Gastroesophageal sphincter (tissue), 4 donors: ENCODE measurements at regions not wholly inside any gene's neighbourhood (a gene's known extent, or its start where the extent isn't known, plus 50 kb on each side); places are given as distances from the start of the nearest gene placed in this dataset.

Source experiments
- ATAC-seq: fragments of 150-250 bp; one replicate; pipeline ENCODE4 v1.9.1; 2016; ENCODE audit warnings: mild to moderate bottlenecking, moderate library complexity
- H3K27ac ChIP-seq, 4 donors: fragments of 200-600 bp; sonication (generic) in 3 of 4; 1 replicate in 3 of 4; 2 replicates in 1 of 4; pipeline ENCODE4 v1.5.1; 2016 to 2019
- H3K27me3 ChIP-seq: fragments of 200-600 bp; sonication (generic); one replicate; pipeline ENCODE4 v1.5.1; 2019
- H3K36me3 ChIP-seq, 2 donors: fragments of 200-600 bp; sonication (generic); one replicate each; pipeline ENCODE4 v1.5.1; 2019; ENCODE audit warnings: control low read depth in 1 of 2
- H3K4me1 ChIP-seq, 3 donors: fragments of 200-600 bp; sonication (generic); 1 replicate in 2 of 3; 2 replicates in 1 of 3; pipeline ENCODE4 v1.5.1; 2016 to 2019; ENCODE audit warnings: control low read depth in 2 of 3
- H3K4me3 ChIP-seq, 2 donors: fragments of 200-600 bp; sonication (generic); one replicate each; pipeline ENCODE4 v1.5.1; 2019; ENCODE audit warnings: mild to moderate bottlenecking in 1 of 2, moderate library complexity in 1 of 2
- H3K9me3 ChIP-seq, 3 donors: fragments of 200-600 bp; sonication (generic); one replicate each; pipeline ENCODE4 v1.5.1; 2017 to 2019; ENCODE audit warnings: control low read depth in 2 of 3
- CTCF ChIP-seq, 4 experiments: fragments of 200-600 bp in 2 of 4; fragments of 450-650 bp in 2 of 4; sonication (generic) in 1 of 4; IDR thresholded peaks; one replicate each; pipeline ENCODE4 v1.5.1; 2017 to 2019; ENCODE audit warnings: antibody characterized with exemption in 4 of 4, mild to moderate bottlenecking in 2 of 4, moderate library complexity in 2 of 4
- EP300 ChIP-seq: sonication (generic); formaldehyde crosslinking; IDR thresholded peaks from one replicate; pipeline ENCODE4 v1.6.1; 2017; ENCODE audit warnings: antibody characterized with exemption, mild to moderate bottlenecking
- POLR2A ChIP-seq, 2 donors: fragments of 450-650 bp; IDR thresholded peaks; one replicate each; pipeline ENCODE4 v1.6.1; 2017; ENCODE audit warnings: antibody characterized with exemption in 2 of 2, mild to moderate bottlenecking in 2 of 2, moderate library complexity in 1 of 2
- POLR2AphosphoS5 ChIP-seq: sonication (generic); formaldehyde crosslinking; IDR thresholded peaks from one replicate; pipeline ENCODE4 v1.6.1; 2017; ENCODE audit warnings: antibody characterized with exemption
- WGBS, 2 donors: methylation state at CpG; one replicate each; pipeline ENCODE4 v1.1.5; 2018; ENCODE audit warnings: low coverage in 1 of 2; 5-methylcytosine and 5-hydroxymethylcytosine counted together

GRCh38 chr20:60506061-60506460 lies 547.8 kb downstream of the CDH26 start:
- no peak overlapping the region for H3K4me3 ChIP-seq
- WGBS, 2 donors, result 66 to 81% methylated on average over 3 of the region's 3 CpGs

GRCh38 chr20:60507087-60507694 lies 549.0 kb downstream of the CDH26 start:
- Histone ChIP-seq H3K36me3 (no peaks in the 10 kb centered on the region), H3K9me3 (no peaks in the 10 kb centered on the region), H3K4me1 (no peaks in the 10 kb centered on the region), H3K4me3 (no peak overlapping the region), H3K27ac (no peak overlapping the region), H3K27me3 (peaks cover 5% of the 10 kb centered on the region)
- ATAC-seq, result no peak
- 53 to 56% methylated on average over 9 of the region's 9 CpGs for WGBS, 2 donors
- TF ChIP-seq CTCF (IDR thresholded peaks at IDR 0.05), result no peak
- TF ChIP-seq POLR2A (IDR thresholded peaks at IDR 0.05), result no peak
- no peak for TF ChIP-seq EP300
- TF ChIP-seq POLR2AphosphoS5, result no peak

More at GRCh38 chr20:60506061-60506460, 547.8 kb downstream of the CDH26 start:
- TF ChIP-seq POLR2A (IDR thresholded peaks at IDR 0.05), result no peak
- TF ChIP-seq POLR2AphosphoS5, result no peak
- TF ChIP-seq CTCF (IDR thresholded peaks at IDR 0.05), result no peak
- no peak for TF ChIP-seq EP300
- Histone ChIP-seq H3K4me1 (no peaks in the 10 kb centered on the region), H3K27ac (no peak overlapping the region), H3K27me3 (peaks cover 5% of the 10 kb centered on the region), H3K9me3 (no peaks in the 10 kb centered on the region), H3K36me3 (no peaks in the 10 kb centered on the region)
- no peak for ATAC-seq

GRCh38 chr20:60509407-60509806 lies 551.2 kb downstream of the CDH26 start:
- no peak for ATAC-seq
- 60 to 78% methylated on average over 1 to 4 of the region's 4 CpGs for WGBS, 2 donors
- TF ChIP-seq POLR2AphosphoS5 (no peak), EP300 (no peak), POLR2A (IDR thresholded peaks at IDR 0.05) (no peak), CTCF (IDR thresholded peaks at IDR 0.05) (no peak)
- H3K4me3 ChIP-seq, result no peak overlapping the region
- H3K9me3 ChIP-seq, result peaks cover 0 to 4% (median 0%) of the 10 kb centered on the region in 3 donors
- H3K4me1 ChIP-seq, result no peaks in the 10 kb centered on the region
- H3K27me3 ChIP-seq, result no peaks in the 10 kb centered on the region
- no peaks in the 10 kb centered on the region for H3K36me3 ChIP-seq
- no peak overlapping the region for H3K27ac ChIP-seq

GRCh38 chr20:60510356-60510755 lies 552.1 kb downstream of the CDH26 start:
- Histone ChIP-seq H3K4me1 (no peaks in the 10 kb centered on the region), H3K27me3 (no peaks in the 10 kb centered on the region), H3K4me3 (no peak overlapping the region), H3K9me3 (peaks cover 0 to 4% (median 0%) of the 10 kb centered on the region in 3 donors), H3K27ac (no peak overlapping the region), H3K36me3 (no peaks in the 10 kb centered on the region)
- no peak for ATAC-seq
- no peak for TF ChIP-seq CTCF (IDR thresholded peaks at IDR 0.05)
- TF ChIP-seq POLR2AphosphoS5, result no peak
- WGBS, 2 donors, result 61 to 67% methylated on average over 2 to 4 of the region's 4 CpGs

- no peak overlapping the region for H3K4me3 ChIP-seq
- TF ChIP-seq POLR2A (IDR thresholded peaks at IDR 0.05) (no peak), POLR2AphosphoS5 (no peak), EP300 (no peak), CTCF (IDR thresholded peaks at IDR 0.05) (no peak)
- H3K36me3 ChIP-seq, result no peaks in the 10 kb centered on the region
- 65 to 71% methylated on average over 2 to 4 of the region's 4 CpGs for WGBS, 2 donors
- no peaks in the 10 kb centered on the region for H3K27me3 ChIP-seq
- H3K4me1 ChIP-seq, result no peaks in the 10 kb centered on the region
- no peak overlapping the region for H3K27ac ChIP-seq
- ATAC-seq, result no peak
- H3K9me3 ChIP-seq, result peaks cover 0 to 4% (median 0%) of the 10 kb centered on the region in 3 donors
Observed at GRCh38 chr20:60512443-60512842, 554.2 kb downstream of the CDH26 start.
